HEK293T (cell line): ENCODE measurements at regions not wholly inside any gene's neighbourhood (a gene's known extent, or its start where the extent isn't known, plus 50 kb on each side); places are given as distances from the start of the nearest gene placed in this dataset.

Experiments
- CTCF ChIA-PET: fragments of 350-600 bp; formaldehyde crosslinking; extraction: SDS; loops from one replicate; lab custom pipeline; 2021; ENCODE audit warnings: antibody characterized with exemption, inconsistent platforms; lab: Yijun Ruan, JAX
- POLR2A ChIA-PET: fragments of 350-600 bp; formaldehyde crosslinking; extraction: SDS; loops from one replicate; lab custom pipeline; 2020; ENCODE audit warnings: antibody characterized with exemption, inconsistent platforms; lab: Yijun Ruan, JAX
- DNase-seq: peaks from one replicate; pipeline ENCODE4 v3.0.0; 2012; ENCODE audit warnings: mixed read lengths; ENCODE audit errors: extremely low spot score
- ARNT ChIP-seq: fragments of 450-650 bp; IDR thresholded peaks from 2 replicates; pipeline ENCODE4 v1.6.1; 2017; ENCODE audit warnings: mild to moderate bottlenecking
- BHLHE40 ChIP-seq: fragments of 450-650 bp; IDR thresholded peaks from 2 replicates; pipeline ENCODE4 v1.6.1; 2016; ENCODE audit warnings: mild to moderate bottlenecking, moderate library complexity, borderline replicate concordance
- CTBP1 ChIP-seq: fragments of 450-650 bp; IDR thresholded peaks from 2 replicates; pipeline ENCODE4 v1.6.1; 2016; ENCODE audit warnings: borderline replicate concordance
- ELF4 ChIP-seq: fragments of 450-650 bp; IDR thresholded peaks from 2 replicates; pipeline ENCODE4 v1.6.1; 2017; ENCODE audit warnings: antibody characterized with exemption
- FOXA1 ChIP-seq: fragments of 450-650 bp; IDR thresholded peaks from 2 replicates; pipeline ENCODE4 v1.6.1; 2016; ENCODE audit warnings: mild to moderate bottlenecking
- FOXK2 ChIP-seq: fragments of 450-650 bp; IDR thresholded peaks from 2 replicates; pipeline ENCODE4 v1.6.1; 2016; ENCODE audit warnings: mild to moderate bottlenecking
- FOXM1 ChIP-seq: fragments of 450-650 bp; IDR thresholded peaks from 2 replicates; pipeline ENCODE4 v1.6.1; 2017; ENCODE audit warnings: mild to moderate bottlenecking, borderline replicate concordance
- HDGF ChIP-seq: fragments of 450-650 bp; IDR thresholded peaks from 2 replicates; pipeline ENCODE4 v1.6.1; 2017; ENCODE audit warnings: antibody characterized with exemption, borderline replicate concordance
- L3MBTL2 ChIP-seq: fragments of 450-650 bp; conservative IDR thresholded peaks from 2 replicates; pipeline ENCODE4 v1.6.1; 2016; ENCODE audit warnings: mild to moderate bottlenecking
- LEF1 ChIP-seq: fragments of 450-650 bp; IDR thresholded peaks from 2 replicates; pipeline ENCODE4 v1.6.1; 2017; ENCODE audit warnings: mild to moderate bottlenecking, borderline replicate concordance
- NFRKB ChIP-seq: fragments of 450-650 bp; IDR thresholded peaks from 2 replicates; pipeline ENCODE4 v1.6.1; 2016; ENCODE audit warnings: mild to moderate bottlenecking, moderate library complexity
- PKNOX1 ChIP-seq: fragments of 450-650 bp; IDR thresholded peaks from 2 replicates; pipeline ENCODE4 v1.6.1; 2016
- SP1 ChIP-seq: fragments of 450-650 bp; IDR thresholded peaks from 2 replicates; pipeline ENCODE4 v1.6.1; 2017
- SUZ12 ChIP-seq: fragments of 450-650 bp; IDR thresholded peaks from 2 replicates; pipeline ENCODE4 v1.6.1; 2016; ENCODE audit warnings: mild to moderate bottlenecking
- TARDBP ChIP-seq: fragments of 450-650 bp; IDR thresholded peaks from 2 replicates; pipeline ENCODE4 v1.6.1; 2016
- ZNF384 ChIP-seq: fragments of 450-650 bp; IDR thresholded peaks from 2 replicates; pipeline ENCODE4 v1.6.1; 2016

- ChIA-PET POLR2A (no interaction called here), CTCF (interaction anchor here (0.9 kb wide), 1 partner anchor 10 kb away, joined by 3 read pairs; no protein-coding TSS in a partner anchor)
- TF ChIP-seq FOXM1: no peak
- no peak for TF ChIP-seq CTBP1
- no peak for TF ChIP-seq ZNF384
- no peak for TF ChIP-seq BHLHE40
- TF ChIP-seq L3MBTL2: no peak
- no peak for DNase-seq
Observed at GRCh38 chr6:22445946-22446345, 123.4 kb upstream of the HDGFL1 start.

GRCh38 chr6:22447249-22448196 lies 121.8 kb upstream of the HDGFL1 start:
- DNase-seq: no peak
- TF ChIP-seq FOXM1 (no peak), NFRKB (no peak), ELF4 (no peak), HDGF (no peak), L3MBTL2 (no peak), CTBP1 (no peak), TARDBP (no peak), ARNT (no peak), FOXA1 (no peak), SUZ12 (no peak), PKNOX1 (no peak), ZNF384 (no peak), BHLHE40 (no peak), FOXK2 (no peak), SP1 (no peak)
- ChIA-PET CTCF (no interaction called here), POLR2A (no interaction called here)

GRCh38 chr6:22448291-22448711 lies 121.1 kb upstream of the HDGFL1 start:
- ChIA-PET CTCF (no interaction called here), POLR2A (no interaction called here)
- TF ChIP-seq PKNOX1: no peak
- no peak for TF ChIP-seq FOXK2
- TF ChIP-seq FOXA1: no peak
- TF ChIP-seq BHLHE40: no peak
- no peak for TF ChIP-seq ARNT
- TF ChIP-seq CTBP1: no peak
- TF ChIP-seq ZNF384: no peak
- TF ChIP-seq SUZ12: no peak
- no peak for TF ChIP-seq TARDBP
- TF ChIP-seq FOXM1: no peak
- TF ChIP-seq HDGF: no peak
- no peak for TF ChIP-seq LEF1
- no peak for TF ChIP-seq L3MBTL2
- no peak for TF ChIP-seq NFRKB
- TF ChIP-seq ELF4: no peak
- TF ChIP-seq SP1: no peak
- no peak for DNase-seq

- ChIA-PET CTCF (no interaction called here), POLR2A (no interaction called here)
- TF ChIP-seq SP1: no peak
- TF ChIP-seq BHLHE40: no peak
- no peak for TF ChIP-seq FOXK2
- TF ChIP-seq ELF4: no peak
- no peak for TF ChIP-seq ZNF384
- TF ChIP-seq ARNT: no peak
- TF ChIP-seq FOXM1: no peak
- TF ChIP-seq LEF1: no peak
- TF ChIP-seq HDGF: no peak
- TF ChIP-seq SUZ12: no peak
- no peak for TF ChIP-seq CTBP1
- no peak for DNase-seq
Observed at GRCh38 chr6:22451962-22452361, 117.4 kb upstream of the HDGFL1 start.

GRCh38 chr6:22455378-22455777 lies 114.0 kb upstream of the HDGFL1 start:
- POLR2A ChIA-PET: no interaction called here
- no peak for DNase-seq
- CTCF ChIA-PET: no interaction called here
- no peak for TF ChIP-seq SUZ12
- TF ChIP-seq FOXK2: no peak
- no peak for TF ChIP-seq NFRKB
- TF ChIP-seq PKNOX1: no peak
- TF ChIP-seq LEF1: no peak
- TF ChIP-seq FOXM1: no peak
- no peak for TF ChIP-seq ZNF384
- no peak for TF ChIP-seq TARDBP

GRCh38 chr6:22457996-22458395 lies 111.4 kb upstream of the HDGFL1 start:
- TF ChIP-seq ARNT (no peak), SUZ12 (no peak), FOXA1 (no peak), TARDBP (no peak), NFRKB (no peak), FOXM1 (no peak), ELF4 (no peak), LEF1 (no peak), FOXK2 (no peak), CTBP1 (no peak)
- CTCF ChIA-PET: no interaction called here
- POLR2A ChIA-PET: no interaction called here
- DNase-seq: no peak
